Keratinocyte (primary cell): ENCODE measurements at regions not wholly inside any gene's neighbourhood (a gene's known extent, or its start where the extent isn't known, plus 50 kb on each side); places are given as distances from the start of the nearest gene placed in this dataset.

Experiments
- DNase-seq: peaks from one replicate; pipeline ENCODE4 v3.0.0-alpha.2; 2011; ENCODE audit warnings: low read depth, missing footprints, low spot score
- FAIRE-seq: peaks from 2 replicates; lab custom pipeline; 2011; peaks lifted over from hg19 to GRCh38; lab: Jason Lieb, UNC
- H2AFZ ChIP-seq: 2 replicates; pipeline ENCODE4 v1.6.0; 2012; ENCODE audit warnings: low read length, control low read depth, inconsistent platforms; ENCODE audit not compliant: control insufficient read depth
- H3K27ac ChIP-seq: 2 replicates; pipeline ENCODE4 v1.5.1; 2011; ENCODE audit warnings: low read length; ENCODE audit not compliant: control insufficient read depth, insufficient read depth
- H3K27me3 ChIP-seq: 3 replicates; pipeline ENCODE4 v1.6.0; 2011; ENCODE audit warnings: low read length; ENCODE audit not compliant: control insufficient read depth, insufficient read depth; ENCODE audit errors: extremely low read depth
- H3K36me3 ChIP-seq, 2 experiments: 2 replicates in 1 of 2; 3 replicates in 1 of 2; pipeline ENCODE4 v1.5.1; 2011; ENCODE audit warnings: low read length in 2 of 2, mild to moderate bottlenecking in 1 of 2; ENCODE audit not compliant: control insufficient read depth in 2 of 2, insufficient read depth in 2 of 2; ENCODE audit errors: extremely low read depth in 1 of 2
- H3K4me1 ChIP-seq: 3 replicates; pipeline ENCODE4 v1.5.1; 2011; ENCODE audit warnings: low read length; ENCODE audit not compliant: control insufficient read depth, insufficient read depth; ENCODE audit errors: extremely low read depth
- H3K4me2 ChIP-seq: 3 replicates; pipeline ENCODE4 v1.6.0; 2011; ENCODE audit warnings: low read depth, low read length; ENCODE audit not compliant: control insufficient read depth, insufficient read depth; ENCODE audit errors: extremely low read depth
- H3K4me3 ChIP-seq, 3 experiments: fragments of 200-600 bp in 1 of 3; sonication (generic) in 1 of 3; 2 replicates in 2 of 3; 3 replicates in 1 of 3; pipeline ENCODE4 v1.5.1; 2011 to 2016; ENCODE audit warnings: low read length in 3 of 3, mild to moderate bottlenecking in 3 of 3, control low read depth in 2 of 3, inconsistent platforms in 1 of 3, low read depth in 1 of 3, mixed read lengths in 1 of 3, mixed run types in 1 of 3, moderate library complexity in 1 of 3; ENCODE audit not compliant: control insufficient read depth in 2 of 3, insufficient read depth in 2 of 3; ENCODE audit errors: extremely low read depth in 1 of 3
- H3K79me2 ChIP-seq: 2 replicates; pipeline ENCODE4 v1.6.0; 2012; ENCODE audit warnings: low read length; ENCODE audit not compliant: control insufficient read depth, insufficient read depth
- H3K9ac ChIP-seq: 3 replicates; pipeline ENCODE4 v1.6.0; 2011; ENCODE audit warnings: low read length; ENCODE audit not compliant: control insufficient read depth, insufficient read depth; ENCODE audit errors: extremely low read depth
- H3K9me1 ChIP-seq: 3 replicates; pipeline ENCODE4 v1.6.0; 2011; ENCODE audit warnings: low read length; ENCODE audit not compliant: control insufficient read depth, insufficient read depth; ENCODE audit errors: extremely low read depth
- H3K9me3 ChIP-seq: 2 replicates; pipeline ENCODE4 v1.5.1; 2012; ENCODE audit warnings: low read depth, low read length; ENCODE audit not compliant: control insufficient read depth
- H4K20me1 ChIP-seq: 3 replicates; pipeline ENCODE4 v1.6.0; 2011; ENCODE audit warnings: low read length; ENCODE audit not compliant: control insufficient read depth, insufficient read depth; ENCODE audit errors: extremely low read depth
- EZH2 ChIP-seq: IDR thresholded peaks from one replicate; pipeline ENCODE4 v1.6.1; 2012; ENCODE audit warnings: inconsistent platforms, mild to moderate bottlenecking, low read length, moderate library complexity
- dilution Hi-C: fragments of 300-500 bp; cut with MboI; formaldehyde crosslinking; loops from one replicate; pipeline ENCODE4 v1.7.0; 2020; ENCODE audit warnings: low sequenced_read_pairs; ENCODE audit not compliant: extremely low pct_ligation_motif_present
- TF ChIP-seq, protein P1 (sequence below), 3 experiments: IDR thresholded peaks in 1 of 3; conservative IDR thresholded peaks in 1 of 3; optimal IDR thresholded peaks in 1 of 3; 2 replicates in 2 of 3; 3 replicates in 1 of 3; pipeline versions ENCODE3 to v1.5.1; 2011; ENCODE audit warnings: low read length in 3 of 3, mild to moderate bottlenecking in 3 of 3, moderate library complexity in 2 of 3, control low read depth in 1 of 3, inconsistent platforms in 1 of 3; ENCODE audit not compliant: insufficient read depth in 2 of 3; ENCODE audit errors: extremely low read depth in 1 of 3

DNA sequence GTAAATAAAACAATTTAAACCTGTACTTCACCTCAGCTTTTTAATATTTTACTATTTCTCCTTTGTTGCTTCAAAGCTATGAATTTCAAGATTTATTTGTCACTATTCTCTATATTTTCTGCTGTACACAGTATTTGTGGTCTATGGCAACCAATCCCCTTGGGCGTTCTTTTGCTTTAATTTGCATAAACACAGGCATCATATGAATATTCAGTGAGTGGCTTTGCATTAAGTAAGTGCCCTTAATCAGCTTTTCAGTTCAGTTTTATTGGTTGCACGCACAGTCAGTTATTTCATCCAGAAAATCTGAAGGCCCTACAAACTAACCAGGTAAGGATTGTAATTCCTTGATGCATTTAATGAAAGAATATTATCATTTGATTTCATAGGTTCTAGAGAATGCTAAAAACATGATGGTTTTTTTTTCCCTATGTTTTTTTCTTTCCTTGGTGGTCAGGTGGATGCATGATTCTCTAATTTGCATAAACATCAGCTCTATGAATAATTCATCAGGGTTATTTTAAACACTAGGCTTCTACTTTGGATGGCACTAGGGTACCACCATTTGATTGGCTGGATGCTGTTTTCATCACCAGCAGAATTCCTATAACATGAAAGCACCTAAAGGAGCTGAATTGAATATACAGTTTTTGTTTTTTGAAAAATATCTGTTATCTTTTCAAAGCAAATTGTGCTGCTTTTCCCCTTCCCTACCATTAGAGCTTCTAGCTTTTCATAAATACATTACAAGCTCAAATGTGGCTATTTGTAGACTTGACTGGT, 249.2 kb upstream of the CCNH start:
- Histone ChIP-seq H2AFZ (no peak overlapping the region), H3K4me3 (no peak overlapping the region), H4K20me1 (no peaks in the 10 kb centered on the region), H3K4me1 (no peaks in the 10 kb centered on the region), H3K27me3 (no peaks in the 10 kb centered on the region), H3K4me2 (no peak overlapping the region), H3K27ac (no peak overlapping the region), H3K79me2 (no peaks in the 10 kb centered on the region), H3K9ac (no peak overlapping the region), H3K36me3 (no peaks in the 10 kb centered on the region), H3K9me1 (no peaks in the 10 kb centered on the region), H3K9me3 (no peaks in the 10 kb centered on the region)
- TF ChIP-seq EZH2 = no peak
- TF ChIP-seq, protein P1, sequence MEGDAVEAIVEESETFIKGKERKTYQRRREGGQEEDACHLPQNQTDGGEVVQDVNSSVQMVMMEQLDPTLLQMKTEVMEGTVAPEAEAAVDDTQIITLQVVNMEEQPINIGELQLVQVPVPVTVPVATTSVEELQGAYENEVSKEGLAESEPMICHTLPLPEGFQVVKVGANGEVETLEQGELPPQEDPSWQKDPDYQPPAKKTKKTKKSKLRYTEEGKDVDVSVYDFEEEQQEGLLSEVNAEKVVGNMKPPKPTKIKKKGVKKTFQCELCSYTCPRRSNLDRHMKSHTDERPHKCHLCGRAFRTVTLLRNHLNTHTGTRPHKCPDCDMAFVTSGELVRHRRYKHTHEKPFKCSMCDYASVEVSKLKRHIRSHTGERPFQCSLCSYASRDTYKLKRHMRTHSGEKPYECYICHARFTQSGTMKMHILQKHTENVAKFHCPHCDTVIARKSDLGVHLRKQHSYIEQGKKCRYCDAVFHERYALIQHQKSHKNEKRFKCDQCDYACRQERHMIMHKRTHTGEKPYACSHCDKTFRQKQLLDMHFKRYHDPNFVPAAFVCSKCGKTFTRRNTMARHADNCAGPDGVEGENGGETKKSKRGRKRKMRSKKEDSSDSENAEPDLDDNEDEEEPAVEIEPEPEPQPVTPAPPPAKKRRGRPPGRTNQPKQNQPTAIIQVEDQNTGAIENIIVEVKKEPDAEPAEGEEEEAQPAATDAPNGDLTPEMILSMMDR (optimal IDR thresholded peaks at IDR 0.05 in 1 of 3, IDR thresholded peaks at IDR 0.05 in 1 of 3, conservative IDR thresholded peaks at IDR 0.05 in 1 of 3; ENCODE audit: extremely low read depth in 1 of 3, insufficient read depth in 2 of 3, low read length in 3 of 3) = no peak
- no peak for DNase-seq
- dilution Hi-C loops = no loop called here
- no peak for FAIRE-seq

DNA sequence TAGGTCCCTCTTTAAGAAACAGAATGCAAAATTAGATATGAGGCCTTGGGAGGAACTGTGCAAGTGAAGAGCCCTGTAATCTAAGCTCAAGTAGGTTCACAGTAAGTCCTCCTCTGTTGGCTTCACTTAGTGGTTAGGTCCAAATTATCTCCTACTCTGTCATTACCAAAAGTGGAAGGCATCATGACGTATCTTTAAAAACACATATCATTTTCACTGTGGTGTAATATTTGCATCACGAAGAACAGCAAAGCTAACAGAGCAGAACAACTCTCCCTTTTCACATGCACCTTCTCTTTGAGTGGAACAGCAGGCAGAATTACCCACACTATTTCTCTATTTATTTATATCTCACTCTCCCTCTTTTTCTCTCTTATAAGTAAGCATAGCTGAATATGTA, 240.5 kb upstream of the CCNH start:
- no peak overlapping the region for H3K4me2 ChIP-seq
- no peaks in the 10 kb centered on the region for H3K4me1 ChIP-seq
- no peak overlapping the region for H3K9ac ChIP-seq
- TF ChIP-seq EZH2 = no peak
- TF ChIP-seq, protein P1 (optimal IDR thresholded peaks at IDR 0.05 in 1 of 3, IDR thresholded peaks at IDR 0.05 in 1 of 3, conservative IDR thresholded peaks at IDR 0.05 in 1 of 3; ENCODE audit: extremely low read depth in 1 of 3, insufficient read depth in 2 of 3, low read length in 3 of 3) = no peak
- no peaks in the 10 kb centered on the region for H3K79me2 ChIP-seq
- no peaks in the 10 kb centered on the region for H3K27me3 ChIP-seq
- H3K9me3 ChIP-seq = no peaks in the 10 kb centered on the region
- H3K27ac ChIP-seq = no peak overlapping the region
- no peak for FAIRE-seq
- no peaks in the 10 kb centered on the region for H3K36me3 ChIP-seq
- H3K4me3 ChIP-seq = no peak overlapping the region
- dilution Hi-C loops = no loop called here
- DNase-seq = no peak
- H3K9me1 ChIP-seq = no peaks in the 10 kb centered on the region
- no peaks in the 10 kb centered on the region for H4K20me1 ChIP-seq
- no peak overlapping the region for H2AFZ ChIP-seq
